ENCODE measurements at regions not wholly inside any gene's neighbourhood (a gene's known extent, or its start where the extent isn't known, plus 50 kb on each side); places are given as distances from the start of the nearest gene placed in this dataset.

- no peak for TF ChIP-seq CTCF (IDR thresholded peaks at IDR 0.05)
- no peak for TF ChIP-seq POLR2AphosphoS5 (IDR thresholded peaks at IDR 0.05)
Measured at GRCh38 chr9:33709269-33709668, 86.1 kb upstream of the PRSS3 start.
